PC-3 (cell line): ENCODE measurements at regions not wholly inside any gene's neighbourhood (a gene's known extent, or its start where the extent isn't known, plus 50 kb on each side); places are given as distances from the start of the nearest gene placed in this dataset.

Experiments
- EZH2 ChIP-seq: fragments of 300-600 bp; sonication (generic); IDR thresholded peaks from one replicate; pipeline ENCODE4 v1.6.1; 2017; ENCODE audit warnings: antibody characterized with exemption, mild to moderate bottlenecking, low read length; ENCODE audit not compliant: unreplicated experiment
- TF ChIP-seq, protein P1 (sequence below): fragments of 300-600 bp; sonication (generic); conservative IDR thresholded peaks from 2 replicates; pipeline ENCODE4 v1.5.1; 2017; ENCODE audit warnings: antibody characterized with exemption, low read depth, mild to moderate bottlenecking, low read length

DNA sequence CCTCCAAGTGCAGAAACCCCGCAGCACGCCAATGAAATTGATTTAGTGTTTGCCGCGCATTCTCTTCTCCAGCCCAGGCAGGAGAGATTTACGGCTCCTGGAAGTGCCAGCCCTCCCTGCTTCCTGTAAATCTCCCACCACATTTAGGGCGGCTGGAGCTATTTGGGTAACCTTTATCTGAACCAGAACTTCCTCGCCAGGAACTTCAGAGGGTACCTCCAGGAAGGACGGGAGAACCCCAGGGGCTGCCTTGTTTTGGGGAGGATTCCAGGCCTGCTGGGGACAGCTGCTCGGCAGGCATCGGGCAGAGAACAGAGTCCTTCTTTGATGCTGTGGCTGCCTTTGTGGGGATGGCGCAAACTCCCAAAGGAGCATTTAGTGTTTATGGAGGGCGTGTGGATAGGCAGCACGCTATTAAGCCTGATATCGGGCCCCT is 122.0 kb upstream of the MYCN start:
- TF ChIP-seq, protein P1, sequence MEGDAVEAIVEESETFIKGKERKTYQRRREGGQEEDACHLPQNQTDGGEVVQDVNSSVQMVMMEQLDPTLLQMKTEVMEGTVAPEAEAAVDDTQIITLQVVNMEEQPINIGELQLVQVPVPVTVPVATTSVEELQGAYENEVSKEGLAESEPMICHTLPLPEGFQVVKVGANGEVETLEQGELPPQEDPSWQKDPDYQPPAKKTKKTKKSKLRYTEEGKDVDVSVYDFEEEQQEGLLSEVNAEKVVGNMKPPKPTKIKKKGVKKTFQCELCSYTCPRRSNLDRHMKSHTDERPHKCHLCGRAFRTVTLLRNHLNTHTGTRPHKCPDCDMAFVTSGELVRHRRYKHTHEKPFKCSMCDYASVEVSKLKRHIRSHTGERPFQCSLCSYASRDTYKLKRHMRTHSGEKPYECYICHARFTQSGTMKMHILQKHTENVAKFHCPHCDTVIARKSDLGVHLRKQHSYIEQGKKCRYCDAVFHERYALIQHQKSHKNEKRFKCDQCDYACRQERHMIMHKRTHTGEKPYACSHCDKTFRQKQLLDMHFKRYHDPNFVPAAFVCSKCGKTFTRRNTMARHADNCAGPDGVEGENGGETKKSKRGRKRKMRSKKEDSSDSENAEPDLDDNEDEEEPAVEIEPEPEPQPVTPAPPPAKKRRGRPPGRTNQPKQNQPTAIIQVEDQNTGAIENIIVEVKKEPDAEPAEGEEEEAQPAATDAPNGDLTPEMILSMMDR = no peak
- no peak for TF ChIP-seq EZH2
